B cell (primary cell): ENCODE measurements at regions not wholly inside any gene's neighbourhood (a gene's known extent, or its start where the extent isn't known, plus 50 kb on each side); places are given as distances from the start of the nearest gene placed in this dataset.

Source experiments
- CTCF ChIP-seq: fragments of 200-600 bp; IDR thresholded peaks from one replicate; pipeline ENCODE4 v1.8.0; 2022; ENCODE audit warnings: antibody characterized with exemption, mild to moderate bottlenecking
- EZH2 ChIP-seq: IDR thresholded peaks from 2 replicates; pipeline ENCODE4 v1.6.1; 2012; ENCODE audit warnings: borderline replicate concordance, low read depth, mild to moderate bottlenecking, moderate library complexity, low read length; ENCODE audit not compliant: insufficient read depth, poor library complexity, severe bottlenecking

GRCh38 chr1:67937010-67937409, 103.7 kb upstream of the GNG12 start:
- no peak for TF ChIP-seq CTCF
- no peak for TF ChIP-seq EZH2
